ENCODE measurements at regions not wholly inside any gene's neighbourhood (a gene's known extent, or its start where the extent isn't known, plus 50 kb on each side); places are given as distances from the start of the nearest gene placed in this dataset.

GRCh38 chr6:7479801-7480266, 61.6 kb upstream of the DSP start:
- H3K9me3 Mint-ChIP-seq, result no peaks in the 10 kb centered on the region
- no peaks in the 10 kb centered on the region for H3K4me1 Mint-ChIP-seq (ENCODE audit: unreplicated experiment)
- no peaks in the 10 kb centered on the region for H3K36me3 Mint-ChIP-seq
- H3K4me3 Mint-ChIP-seq, result peak overlapping the region; percentile 76
- DNase-seq (ENCODE audit: extremely low spot score, unreplicated experiment), result no peak
- no peak for TF ChIP-seq CTCF (conservative IDR thresholded peaks at IDR 0.05)
- peak overlapping the region; percentile 95 for H3K27ac Mint-ChIP-seq
- H3K27me3 Mint-ChIP-seq, result no peaks in the 10 kb centered on the region

GRCh38 chr6:7484666-7485065, 56.8 kb upstream of the DSP start:
- Mint-ChIP-seq H3K36me3 (no peaks in the 10 kb centered on the region), H3K9me3 (no peaks in the 10 kb centered on the region), H3K27ac (no peak overlapping the region), H3K4me3 (no peak overlapping the region), H3K4me1 (ENCODE audit: unreplicated experiment) (no peaks in the 10 kb centered on the region), H3K27me3 (no peaks in the 10 kb centered on the region)
- no peak for DNase-seq (ENCODE audit: extremely low spot score, unreplicated experiment)
- no peak for TF ChIP-seq CTCF (conservative IDR thresholded peaks at IDR 0.05)

- no peaks in the 10 kb centered on the region for H3K9me3 Mint-ChIP-seq
- no peaks in the 10 kb centered on the region for H3K4me1 Mint-ChIP-seq (ENCODE audit: unreplicated experiment)
- no peak for TF ChIP-seq CTCF (conservative IDR thresholded peaks at IDR 0.05)
These were observed 54.5 kb upstream of the DSP start for GRCh38 chr6:7486951-7487350.

GRCh38 chr6:7488494-7488893, 53.0 kb upstream of the DSP start:
- no peak for TF ChIP-seq CTCF (conservative IDR thresholded peaks at IDR 0.05)
- H3K4me3 Mint-ChIP-seq, result no peak overlapping the region
- H3K27me3 Mint-ChIP-seq, result no peaks in the 10 kb centered on the region
- no peaks in the 10 kb centered on the region for H3K4me1 Mint-ChIP-seq (ENCODE audit: unreplicated experiment)
- DNase-seq (ENCODE audit: extremely low spot score, unreplicated experiment), result no peak
- no peak overlapping the region for H3K27ac Mint-ChIP-seq
- no peaks in the 10 kb centered on the region for H3K36me3 Mint-ChIP-seq
- no peaks in the 10 kb centered on the region for H3K9me3 Mint-ChIP-seq

More at GRCh38 chr6:7486951-7487350, 54.5 kb upstream of the DSP start:
- H3K27me3 Mint-ChIP-seq, result no peaks in the 10 kb centered on the region
- no peak overlapping the region for H3K4me3 Mint-ChIP-seq
- no peak overlapping the region for H3K27ac Mint-ChIP-seq
- DNase-seq (ENCODE audit: extremely low spot score, unreplicated experiment), result no peak
- no peaks in the 10 kb centered on the region for H3K36me3 Mint-ChIP-seq

GRCh38 chr6:7489376-7489775, 52.1 kb upstream of the DSP start:
- Mint-ChIP-seq H3K4me3 (no peak overlapping the region), H3K27me3 (no peaks in the 10 kb centered on the region), H3K27ac (no peak overlapping the region), H3K4me1 (ENCODE audit: unreplicated experiment) (no peaks in the 10 kb centered on the region), H3K9me3 (no peaks in the 10 kb centered on the region), H3K36me3 (no peaks in the 10 kb centered on the region)
- TF ChIP-seq CTCF (conservative IDR thresholded peaks at IDR 0.05), result no peak
- DNase-seq (ENCODE audit: extremely low spot score, unreplicated experiment), result no peak

All from type B pancreatic cell (in vitro differentiated cells).